Liver (tissue), 8 donors: ENCODE measurements at regions not wholly inside any gene's neighbourhood (a gene's known extent, or its start where the extent isn't known, plus 50 kb on each side); places are given as distances from the start of the nearest gene placed in this dataset.

ENCODE experiments used
- DNase-seq: peaks from one replicate; pipeline ENCODE4 v3.0.0-alpha.2; 2017; ENCODE audit warnings: low spot score
- H3K27ac ChIP-seq, 2 donors: one replicate each; pipeline ENCODE4 v1.7.0; 2013; ENCODE audit warnings: inconsistent platforms in 2 of 2, low read length in 2 of 2, control low read depth in 1 of 2, low read depth in 1 of 2, mild to moderate bottlenecking in 1 of 2
- H3K27me3 ChIP-seq, 4 donors: one replicate each; pipeline versions ENCODE4 v1.6.1 to v1.7.0; 2013; ENCODE audit warnings: low read length in 3 of 4, inconsistent platforms in 1 of 4, mild to moderate bottlenecking in 1 of 4, moderate library complexity in 1 of 4; ENCODE audit not compliant: control insufficient read depth in 4 of 4, insufficient read depth in 4 of 4
- H3K36me3 ChIP-seq, 4 donors: one replicate each; pipeline versions ENCODE4 v1.6.1 to v1.7.0; 2013; ENCODE audit warnings: low read length in 3 of 4, mild to moderate bottlenecking in 3 of 4, low read depth in 1 of 4, moderate library complexity in 1 of 4; ENCODE audit not compliant: control insufficient read depth in 4 of 4, insufficient read depth in 3 of 4
- H3K4me1 ChIP-seq, 4 donors: one replicate each; pipeline versions ENCODE4 v1.6.1 to v1.7.0; 2013; ENCODE audit warnings: low read length in 3 of 4, mild to moderate bottlenecking in 3 of 4, moderate library complexity in 1 of 4; ENCODE audit not compliant: control insufficient read depth in 4 of 4, insufficient read depth in 4 of 4
- H3K4me3 ChIP-seq, 3 donors: one replicate each; pipeline versions ENCODE4 v1.6.1 to v1.7.0; 2013; ENCODE audit warnings: low read length in 3 of 3, control low read depth in 1 of 3, low read depth in 1 of 3, mild to moderate bottlenecking in 1 of 3
- H3K9ac ChIP-seq, 2 donors: one replicate each; pipeline ENCODE4 v1.7.0; 2013; ENCODE audit warnings: low read length in 2 of 2, mild to moderate bottlenecking in 2 of 2, moderate library complexity in 2 of 2, control low read depth in 1 of 2, low read depth in 1 of 2
- H3K9me3 ChIP-seq, 4 donors: one replicate each; pipeline versions ENCODE4 v1.6.1 to v1.7.0; 2013; ENCODE audit warnings: low read length in 3 of 4; ENCODE audit not compliant: control insufficient read depth in 4 of 4
- CTCF ChIP-seq: fragments of 150-350 bp; IDR thresholded peaks from 2 replicates; pipeline ENCODE4 v1.5.1; 2017; ENCODE audit warnings: improper control_type of control experiment, low read depth, low read length; ENCODE audit not compliant: missing input control
- EGR1 ChIP-seq, 2 donors: IDR thresholded peaks; 2 replicates each; pipeline ENCODE4 v1.6.1; 2016 to 2018; ENCODE audit warnings: antibody characterized with exemption in 2 of 2, low read depth in 2 of 2
- FOXA2 ChIP-seq: IDR thresholded peaks from 2 replicates; pipeline ENCODE4 v1.6.1; 2016; ENCODE audit warnings: antibody characterized with exemption
- GABPA ChIP-seq, 2 donors: IDR thresholded peaks in 1 of 2; conservative IDR thresholded peaks in 1 of 2; 2 replicates each; pipeline ENCODE4 v1.6.1; 2016; ENCODE audit warnings: antibody characterized with exemption in 2 of 2, mild to moderate bottlenecking in 1 of 2, moderate library complexity in 1 of 2
- HNF4A ChIP-seq, 2 donors: conservative IDR thresholded peaks; 2 replicates each; pipeline ENCODE4 v1.6.1; 2016; ENCODE audit warnings: antibody characterized with exemption in 2 of 2, mild to moderate bottlenecking in 2 of 2
- JUND ChIP-seq, 2 donors: IDR thresholded peaks; 2 replicates each; pipeline ENCODE4 v1.6.1; 2016; ENCODE audit warnings: antibody characterized with exemption in 2 of 2
- NR2F2 ChIP-seq: IDR thresholded peaks from 2 replicates; pipeline ENCODE4 v1.6.1; 2016; ENCODE audit warnings: antibody characterized with exemption
- RAD21 ChIP-seq, 2 donors: IDR thresholded peaks; 2 replicates each; pipeline ENCODE4 v1.6.1; 2016; ENCODE audit warnings: antibody characterized with exemption in 2 of 2, mild to moderate bottlenecking in 2 of 2
- RXRA ChIP-seq, 2 donors: IDR thresholded peaks; 2 replicates each; pipeline ENCODE4 v1.6.1; 2017 to 2018; ENCODE audit warnings: antibody characterized with exemption in 2 of 2, mild to moderate bottlenecking in 1 of 2
- SP1 ChIP-seq: IDR thresholded peaks from 2 replicates; pipeline ENCODE4 v1.6.1; 2018; ENCODE audit warnings: antibody characterized with exemption, mild to moderate bottlenecking
- TAF1 ChIP-seq: conservative IDR thresholded peaks from 2 replicates; pipeline ENCODE4 v1.6.1; 2016; ENCODE audit warnings: antibody characterized with exemption, mild to moderate bottlenecking
- YY1 ChIP-seq: IDR thresholded peaks from 2 replicates; pipeline ENCODE4 v1.6.1; 2016; ENCODE audit warnings: antibody characterized with exemption, mild to moderate bottlenecking
- ZBTB33 ChIP-seq: IDR thresholded peaks from 2 replicates; pipeline ENCODE4 v1.6.1; 2016; ENCODE audit warnings: antibody characterized with exemption
- WGBS: extraction: QIAGEN DNeasy Blood & Tissue Kit; methylation state at CpG from one replicate; pipeline ENCODE4 v1.1.7; 2013; 5-methylcytosine and 5-hydroxymethylcytosine counted together
- TF ChIP-seq, protein P1 (sequence below): IDR thresholded peaks from 2 replicates; pipeline ENCODE4 v1.6.1; 2016; ENCODE audit warnings: antibody characterized with exemption
- TF ChIP-seq, protein P2 (sequence below): IDR thresholded peaks from 2 replicates; pipeline ENCODE4 v1.6.1; 2016; ENCODE audit warnings: antibody characterized with exemption
- donor health status: healthy.
- donor health status: healthy.
- donor health status: healthy.
- donor health status: healthy.
- donor health status: healthy.

DNA sequence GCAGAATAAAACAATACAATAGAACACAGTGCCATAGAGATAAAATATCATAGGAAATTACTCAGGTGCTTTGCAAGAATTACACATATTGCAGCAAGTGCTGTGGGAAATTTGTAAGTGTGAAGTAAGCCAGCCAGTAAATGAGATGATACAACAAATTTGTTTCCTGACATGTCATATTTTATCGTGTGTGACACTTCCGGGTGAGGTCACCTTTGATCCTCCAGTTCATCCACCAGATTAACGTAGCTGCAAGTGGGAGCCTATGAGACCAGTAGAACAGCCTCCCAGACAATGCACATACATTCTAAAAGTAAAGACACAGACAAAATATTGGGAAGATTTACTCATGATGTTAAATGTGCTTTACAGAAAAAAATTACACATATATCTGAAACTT, 72.2 kb downstream of the PRDM9 start:
- no peak for DNase-seq
- WGBS, result 68% methylated on average over 3 of the region's 3 CpGs

DNA sequence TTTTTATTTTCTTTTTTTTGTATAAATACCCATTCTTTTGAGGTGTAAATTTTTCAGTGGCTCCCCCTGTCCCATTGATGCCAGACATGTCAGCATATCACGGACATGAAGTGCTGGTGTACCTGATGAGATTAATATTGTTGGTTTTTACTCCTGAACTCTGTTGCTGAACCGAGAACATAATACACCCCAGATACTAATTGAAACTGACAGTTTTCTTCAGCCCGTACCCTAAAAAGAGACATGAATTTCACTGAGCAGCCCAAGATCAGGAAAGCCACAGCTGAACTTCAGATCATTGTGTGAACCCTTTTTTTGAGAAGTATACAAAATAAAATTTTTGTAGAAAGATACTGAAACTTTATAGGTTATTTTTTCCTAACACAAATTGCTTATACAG, 75.7 kb downstream of the PRDM9 start:
- 75% methylated on average over 3 of the region's 3 CpGs for WGBS
- TF ChIP-seq, protein P1, sequence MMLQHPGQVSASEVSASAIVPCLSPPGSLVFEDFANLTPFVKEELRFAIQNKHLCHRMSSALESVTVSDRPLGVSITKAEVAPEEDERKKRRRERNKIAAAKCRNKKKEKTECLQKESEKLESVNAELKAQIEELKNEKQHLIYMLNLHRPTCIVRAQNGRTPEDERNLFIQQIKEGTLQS, result no peak
- TF ChIP-seq CTCF, result no peak
- no peak for TF ChIP-seq YY1
- DNase-seq, result no peak
- Histone ChIP-seq H3K27me3 (no peaks in the 10 kb centered on the region), H3K36me3 (no peaks in the 10 kb centered on the region), H3K9me3 (no peaks in the 10 kb centered on the region), H3K4me1 (no peaks in the 10 kb centered on the region), H3K27ac (no peak overlapping the region), H3K9ac (no peak overlapping the region), H3K4me3 (no peak overlapping the region)

More for the DNA sequence above, 72.2 kb downstream of the PRDM9 start:
- Histone ChIP-seq H3K9ac (no peak overlapping the region), H3K27me3 (no peaks in the 10 kb centered on the region), H3K9me3 (no peaks in the 10 kb centered on the region), H3K36me3 (no peaks in the 10 kb centered on the region), H3K4me1 (no peaks in the 10 kb centered on the region), H3K27ac (no peak overlapping the region), H3K4me3 (no peak overlapping the region)
- TF ChIP-seq HNF4A (conservative IDR thresholded peaks at IDR 0.05) (no peak), JUND (IDR thresholded peaks at IDR 0.05) (no peak), FOXA2 (no peak), EGR1 (IDR thresholded peaks at IDR 0.05; ENCODE audit: low read depth in 2 of 2) (no peak), RXRA (IDR thresholded peaks at IDR 0.05) (no peak), GABPA (IDR thresholded peaks at IDR 0.05 in 1 of 2, conservative IDR thresholded peaks at IDR 0.05 in 1 of 2) (no peak), SP1 (no peak), RAD21 (IDR thresholded peaks at IDR 0.05) (no peak)
- TF ChIP-seq, protein P1, result no peak
- TF ChIP-seq, protein P2, sequence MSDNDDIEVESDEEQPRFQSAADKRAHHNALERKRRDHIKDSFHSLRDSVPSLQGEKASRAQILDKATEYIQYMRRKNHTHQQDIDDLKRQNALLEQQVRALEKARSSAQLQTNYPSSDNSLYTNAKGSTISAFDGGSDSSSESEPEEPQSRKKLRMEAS, result no peak

- Histone ChIP-seq H3K27ac (no peak overlapping the region), H3K9ac (no peak overlapping the region), H3K4me1 (peaks cover 0 to 4% (median under 1%) of the 10 kb centered on the region in 4 donors), H3K36me3 (no peaks in the 10 kb centered on the region), H3K9me3 (no peaks in the 10 kb centered on the region), H3K27me3 (no peaks in the 10 kb centered on the region), H3K4me3 (no peak overlapping the region)
- DNase-seq, result no peak
- 80% methylated on average over 3 of the region's 3 CpGs for WGBS
- TF ChIP-seq GABPA (IDR thresholded peaks at IDR 0.05 in 1 of 2, conservative IDR thresholded peaks at IDR 0.05 in 1 of 2) (no peak), EGR1 (IDR thresholded peaks at IDR 0.05; ENCODE audit: low read depth in 2 of 2) (no peak), RXRA (IDR thresholded peaks at IDR 0.05) (no peak), FOXA2 (no peak), SP1 (no peak), JUND (IDR thresholded peaks at IDR 0.05) (no peak), TAF1 (no peak), YY1 (no peak), HNF4A (conservative IDR thresholded peaks at IDR 0.05) (no peak), NR2F2 (no peak), ZBTB33 (no peak), RAD21 (IDR thresholded peaks at IDR 0.05) (no peak), CTCF (no peak)
- TF ChIP-seq, protein P1, result no peak
Measured at GRCh38 chr5:23588841-23589326, 81.5 kb downstream of the PRDM9 start.
